ENCODE measurements at regions not wholly inside any gene's neighbourhood (a gene's known extent, or its start where the extent isn't known, plus 50 kb on each side); places are given as distances from the start of the nearest gene placed in this dataset.

DNA sequence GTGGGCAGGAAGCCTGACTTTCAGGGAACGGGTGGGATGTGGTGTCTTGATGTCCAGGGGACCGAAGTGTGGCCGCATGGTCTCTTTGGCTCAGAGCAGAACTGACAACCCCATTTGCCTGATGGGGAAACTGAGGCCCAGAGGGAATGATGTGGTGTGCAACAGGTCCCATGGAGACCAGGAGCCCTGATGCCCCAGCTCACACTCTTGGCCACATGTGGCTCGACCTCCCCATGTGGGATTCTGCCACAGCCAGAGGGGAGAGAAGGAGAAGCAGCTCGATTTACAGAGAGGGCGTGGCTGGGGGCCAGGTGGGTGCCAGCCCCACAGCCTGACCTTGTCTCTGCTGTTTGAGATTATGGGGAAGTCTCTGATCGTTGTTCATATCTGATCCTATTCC is 128.1 kb downstream of the TEX29 start:
- no peak for ATAC-seq
- intact Hi-C loops (cut with DNase I), result no loop called here

DNA sequence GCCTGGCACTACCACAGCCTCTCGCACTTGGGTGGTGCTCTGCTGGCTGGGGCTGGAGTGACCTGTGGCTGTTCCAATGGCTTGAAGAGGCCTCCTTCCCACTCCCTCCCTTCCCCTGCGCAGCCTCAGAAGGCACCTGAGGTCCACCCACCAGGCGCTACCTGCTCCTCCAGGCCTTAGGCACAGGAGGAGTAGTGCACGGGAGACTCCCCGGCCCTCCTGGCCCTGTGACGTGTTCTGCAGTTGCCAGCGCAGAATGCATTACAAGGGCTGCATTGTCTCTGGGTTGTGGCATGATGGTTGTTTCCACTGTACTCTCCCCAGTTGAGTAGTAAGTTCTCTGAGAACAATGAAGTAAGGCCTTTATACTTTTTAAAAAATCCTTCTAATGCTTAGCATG is 128.6 kb downstream of the TEX29 start:
- DNase-seq (no peak), ATAC-seq (no peak)
- 66 to 82% methylated on average over 4 to 7 of the region's 7 CpGs for WGBS, 2 donors
- peak overlapping the region in 3 of 4 donors; percentile 65 to 74 (median 67) for H3K27ac ChIP-seq
- TF ChIP-seq POLR2A (IDR thresholded peaks at IDR 0.05), result no peak
- TF ChIP-seq, protein P1, sequence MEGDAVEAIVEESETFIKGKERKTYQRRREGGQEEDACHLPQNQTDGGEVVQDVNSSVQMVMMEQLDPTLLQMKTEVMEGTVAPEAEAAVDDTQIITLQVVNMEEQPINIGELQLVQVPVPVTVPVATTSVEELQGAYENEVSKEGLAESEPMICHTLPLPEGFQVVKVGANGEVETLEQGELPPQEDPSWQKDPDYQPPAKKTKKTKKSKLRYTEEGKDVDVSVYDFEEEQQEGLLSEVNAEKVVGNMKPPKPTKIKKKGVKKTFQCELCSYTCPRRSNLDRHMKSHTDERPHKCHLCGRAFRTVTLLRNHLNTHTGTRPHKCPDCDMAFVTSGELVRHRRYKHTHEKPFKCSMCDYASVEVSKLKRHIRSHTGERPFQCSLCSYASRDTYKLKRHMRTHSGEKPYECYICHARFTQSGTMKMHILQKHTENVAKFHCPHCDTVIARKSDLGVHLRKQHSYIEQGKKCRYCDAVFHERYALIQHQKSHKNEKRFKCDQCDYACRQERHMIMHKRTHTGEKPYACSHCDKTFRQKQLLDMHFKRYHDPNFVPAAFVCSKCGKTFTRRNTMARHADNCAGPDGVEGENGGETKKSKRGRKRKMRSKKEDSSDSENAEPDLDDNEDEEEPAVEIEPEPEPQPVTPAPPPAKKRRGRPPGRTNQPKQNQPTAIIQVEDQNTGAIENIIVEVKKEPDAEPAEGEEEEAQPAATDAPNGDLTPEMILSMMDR (IDR thresholded peaks at IDR 0.05), result no peak
- H3K27me3 ChIP-seq, result no peaks in the 10 kb centered on the region
- intact Hi-C loops (cut with DNase I), result no loop called here
- H3K9me3 ChIP-seq, result peaks cover 0 to 6% (median 0%) of the 10 kb centered on the region in 3 donors
- H3K36me3 ChIP-seq (replicated peaks in 1 of 2; ENCODE audit: insufficient read depth in 1 of 2, low read depth in 2 of 2), result no peaks in the 10 kb centered on the region
- H3K4me1 ChIP-seq, result peaks cover 6% of the 10 kb centered on the region
- no peak overlapping the region for H3K4me3 ChIP-seq

More for the DNA sequence above, 128.1 kb downstream of the TEX29 start:
- H3K4me1 ChIP-seq, result peaks cover 6% of the 10 kb centered on the region
- H3K27ac ChIP-seq, result peak overlapping the region in 2 of 4 donors; percentile 65 to 67
- H3K4me3 ChIP-seq, result no peak overlapping the region
- peaks cover 0 to 6% (median 0%) of the 10 kb centered on the region in 3 donors for H3K9me3 ChIP-seq
- WGBS, 2 donors, result 61 to 62% methylated on average over 6 to 7 of the region's 7 CpGs
- no peaks in the 10 kb centered on the region for H3K36me3 ChIP-seq (replicated peaks in 1 of 2; ENCODE audit: insufficient read depth in 1 of 2, low read depth in 2 of 2)
- no peak for DNase-seq
- TF ChIP-seq, protein P1 (IDR thresholded peaks at IDR 0.05), result no peak
- no peak for TF ChIP-seq POLR2A (IDR thresholded peaks at IDR 0.05)
- H3K27me3 ChIP-seq, result no peaks in the 10 kb centered on the region

DNA sequence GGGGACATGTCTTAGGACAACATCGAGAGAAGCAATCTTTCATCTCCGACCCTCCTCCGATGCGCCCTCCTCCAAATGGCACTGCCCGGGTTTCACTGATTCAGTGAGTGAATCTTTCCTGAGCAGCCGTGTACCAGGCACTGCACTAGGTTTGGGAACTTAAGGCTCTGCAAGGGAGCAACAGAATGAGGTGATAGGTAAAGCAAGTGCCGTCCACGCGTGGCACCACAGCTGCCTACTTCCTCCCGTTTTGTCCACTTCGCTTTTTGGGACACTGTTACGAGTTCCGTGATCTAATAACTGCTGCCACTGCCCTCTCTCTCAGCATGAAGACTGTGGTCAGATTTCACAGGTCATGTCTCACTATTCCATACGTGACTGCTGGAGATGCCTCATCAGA is 131.0 kb downstream of the TEX29 start:
- Histone ChIP-seq H3K4me3 (no peak overlapping the region), H3K27ac (peak overlapping the region; percentile 32 to 74 (median 66)), H3K9me3 (peaks cover 0 to 6% (median 0%) of the 10 kb centered on the region in 3 donors), H3K4me1 (peaks cover 6% of the 10 kb centered on the region), H3K27me3 (no peaks in the 10 kb centered on the region), H3K36me3 (replicated peaks in 1 of 2; ENCODE audit: insufficient read depth in 1 of 2, low read depth in 2 of 2) (no peaks in the 10 kb centered on the region)
- TF ChIP-seq, protein P1 (IDR thresholded peaks at IDR 0.05), result no peak
- TF ChIP-seq POLR2A (IDR thresholded peaks at IDR 0.05), result no peak
- DNase-seq (no peak), ATAC-seq (peak; percentile 4)
- intact Hi-C loops (cut with DNase I), result no loop called here
- WGBS, 2 donors, result 56 to 69% methylated on average over 14 of the region's 14 CpGs

DNA sequence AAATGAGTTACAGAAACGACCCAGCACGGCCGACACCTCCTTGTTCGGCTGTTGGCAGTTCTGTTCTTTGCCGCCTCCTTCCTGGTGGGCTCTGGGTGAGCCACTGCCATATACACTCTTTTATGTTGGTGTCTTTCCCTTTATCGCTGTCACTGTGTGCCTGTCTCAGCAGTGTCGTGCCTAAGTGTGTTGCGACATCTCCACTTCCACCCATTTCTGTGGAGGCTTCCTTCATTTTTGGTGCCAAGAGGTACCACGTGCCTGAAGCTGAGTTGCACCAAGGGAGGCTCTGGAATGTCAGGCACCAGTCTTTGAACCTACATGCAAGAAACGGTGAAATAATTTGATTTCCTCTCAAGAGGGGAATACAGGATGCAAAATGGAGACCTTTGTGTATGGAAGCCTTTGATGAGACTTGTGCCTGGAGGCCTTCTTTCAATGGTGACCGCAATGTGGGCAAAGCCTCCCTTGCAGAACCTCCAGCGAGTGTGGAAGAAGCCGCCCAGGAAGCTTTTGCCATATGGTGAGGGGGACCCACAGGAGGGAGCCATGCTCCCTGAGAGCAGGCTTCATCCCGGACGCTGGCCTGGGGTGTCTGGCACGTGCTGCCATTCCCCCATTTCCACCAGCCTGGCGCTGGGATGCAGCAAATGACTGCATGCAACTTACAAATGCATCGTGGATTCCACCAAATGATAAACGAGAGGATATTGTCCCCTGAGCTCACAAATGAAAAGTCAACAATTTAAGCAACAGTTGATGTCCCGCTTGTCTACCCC is 136.2 kb downstream of the TEX29 start:
- H3K4me3 ChIP-seq, result no peak overlapping the region
- WGBS, 2 donors, result 80 to 81% methylated on average over 17 to 20 of the region's 20 CpGs
- TF ChIP-seq, protein P1 (IDR thresholded peaks at IDR 0.05), result no peak
- TF ChIP-seq POLR2A (IDR thresholded peaks at IDR 0.05), result no peak
- no peak for ATAC-seq
- no peaks in the 10 kb centered on the region for H3K9me3 ChIP-seq
- H3K27me3 ChIP-seq, result no peaks in the 10 kb centered on the region
- no peak overlapping the region for H3K27ac ChIP-seq
- intact Hi-C loops (cut with DNase I), result no loop called here
- H3K36me3 ChIP-seq (replicated peaks in 1 of 2; ENCODE audit: insufficient read depth in 1 of 2, low read depth in 2 of 2), result no peaks in the 10 kb centered on the region
- no peak for DNase-seq
- no peaks in the 10 kb centered on the region for H3K4me1 ChIP-seq

All from body of pancreas (tissue), 4 donors.